HG03378 (cell line): ENCODE measurements at regions not wholly inside any gene's neighbourhood (a gene's known extent, or its start where the extent isn't known, plus 50 kb on each side); places are given as distances from the start of the nearest gene placed in this dataset.
A peak's percentile ranks its signal among the peaks of the same experiment; 100 is the strongest.

Experiments
- ATAC-seq: cut with Tn5 transposase; IDR thresholded peaks from one replicate; pipeline ENCODE4 v1.9.1; 2021; ENCODE audit warnings: mild to moderate bottlenecking, moderate library complexity; ENCODE audit not compliant: unreplicated experiment

DNA sequence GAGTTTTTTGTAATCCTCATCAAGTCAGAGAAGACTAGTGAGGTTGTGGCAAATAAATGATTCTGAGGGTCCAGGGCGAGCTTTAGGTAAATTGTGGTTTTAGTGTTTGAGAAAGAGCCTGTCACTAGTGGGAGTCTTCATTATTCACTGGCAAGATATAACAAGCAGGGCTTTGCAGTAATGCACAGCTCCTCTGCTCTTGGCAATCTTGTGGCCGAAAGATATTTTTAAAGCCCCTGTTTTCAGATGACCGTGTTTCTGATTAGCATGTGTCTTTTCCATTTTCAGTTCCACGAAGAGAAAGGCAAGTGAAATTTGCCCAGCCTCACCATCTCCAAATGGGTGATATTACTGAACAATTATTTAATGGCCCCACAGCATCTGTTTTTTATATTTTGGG lies 154.0 kb upstream of the BCL6 start:
- ATAC-seq = no peak

DNA sequence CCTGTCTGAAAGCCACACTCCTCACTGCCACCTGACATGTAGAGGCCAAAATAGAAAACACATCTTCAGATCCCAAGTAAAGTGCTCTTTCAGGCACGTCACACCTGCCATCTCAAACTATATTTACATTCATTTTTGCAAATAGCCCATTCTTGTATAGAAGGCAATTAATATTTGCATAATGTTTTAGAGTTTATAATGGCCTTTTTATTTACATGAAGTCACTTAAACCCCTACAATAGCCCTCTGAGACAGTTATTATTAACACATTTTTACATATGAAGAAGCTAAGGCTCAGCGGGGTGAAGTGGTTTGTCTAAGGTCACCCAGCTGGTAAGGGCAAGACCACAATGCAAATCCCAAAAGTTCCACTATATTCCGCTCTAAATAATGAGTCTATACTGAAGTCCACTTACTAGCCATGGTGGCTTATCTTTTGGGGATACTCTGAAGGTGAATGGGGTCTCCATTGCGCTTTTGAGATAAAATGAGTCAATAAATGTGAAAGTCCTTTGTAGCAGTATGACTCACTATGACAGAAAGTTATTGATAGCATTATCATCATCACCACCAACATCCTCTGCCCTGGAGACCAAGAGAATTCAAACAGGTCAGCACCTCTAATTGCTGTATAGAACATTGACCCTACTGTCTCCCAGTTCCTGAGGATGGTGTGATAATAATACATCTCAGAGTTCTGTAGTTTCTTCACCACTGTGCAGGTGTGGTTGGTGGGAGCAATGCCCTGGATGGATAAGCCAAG lies 155.9 kb upstream of the BCL6 start:
- ATAC-seq = no peak

- peak; percentile 55 for ATAC-seq
Measured at GRCh38 chr3:187902041-187902471, 156.8 kb upstream of the BCL6 start.

DNA sequence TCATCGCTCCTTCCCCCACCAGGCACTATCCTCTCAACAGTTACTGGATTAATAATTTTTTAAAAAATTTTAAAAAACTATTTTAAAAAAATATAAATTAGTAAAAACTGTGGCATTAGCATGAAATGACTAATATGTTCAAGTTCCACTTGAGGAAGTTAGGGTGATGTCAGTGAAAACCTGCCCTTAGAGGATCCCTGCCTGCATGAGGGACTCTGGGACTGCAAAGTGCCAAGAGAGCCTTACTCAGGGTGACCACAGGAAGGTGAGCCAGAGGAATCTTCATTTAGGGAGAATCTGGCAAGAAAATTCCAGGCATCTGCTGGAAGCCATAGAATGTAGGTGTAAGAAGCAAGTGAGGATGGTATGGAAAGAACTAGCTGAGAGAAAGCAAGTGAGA lies 157.7 kb upstream of the BCL6 start:
- ATAC-seq = no peak

- ATAC-seq = no peak
Measured at GRCh38 chr3:187903697-187904096, 158.4 kb upstream of the BCL6 start.

DNA sequence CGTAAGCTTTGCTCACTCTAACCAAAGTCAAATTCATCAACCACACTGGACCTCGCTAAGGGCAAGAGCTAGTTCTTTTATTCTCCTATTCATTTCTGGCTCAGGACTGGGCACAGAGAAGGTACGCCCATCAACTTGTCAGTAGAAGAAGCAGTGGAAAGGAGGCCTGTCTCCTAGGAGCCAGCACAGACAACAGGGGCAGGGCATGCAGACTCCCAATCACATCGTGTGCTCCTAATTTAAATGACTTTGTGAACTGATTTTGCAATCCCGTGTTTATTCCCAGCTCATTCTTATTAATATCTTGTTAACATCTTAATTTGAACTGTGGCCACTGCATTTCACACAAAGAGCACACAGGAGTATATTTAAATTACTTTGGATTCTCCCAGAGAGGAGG lies 161.1 kb upstream of the BCL6 start:
- ATAC-seq = no peak

DNA sequence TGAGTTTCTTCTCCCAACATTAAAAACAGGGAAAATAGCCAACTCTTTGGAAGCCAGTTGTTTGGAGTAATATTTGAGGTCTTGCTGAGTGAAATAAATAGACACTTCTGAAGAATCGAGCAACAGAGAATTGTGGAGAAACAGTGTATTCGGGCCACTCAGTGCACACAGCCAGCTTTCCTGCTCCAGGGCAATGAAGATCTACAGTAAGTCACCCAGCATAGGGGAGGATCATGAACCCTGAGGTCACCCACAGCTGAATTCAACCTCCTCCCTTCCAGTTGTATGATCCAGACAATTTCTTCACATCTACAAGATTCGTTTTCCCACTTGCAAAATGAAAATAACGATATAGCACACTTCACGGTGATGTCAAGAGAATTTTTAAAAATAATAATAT lies 161.7 kb upstream of the BCL6 start:
- no peak for ATAC-seq

GRCh38 chr3:187909866-187910265 lies 164.6 kb upstream of the BCL6 start:
- no peak for ATAC-seq

GRCh38 chr3:187912007-187912406 lies 166.7 kb upstream of the BCL6 start:
- ATAC-seq = no peak

GRCh38 chr3:187913617-187914033 lies 168.4 kb upstream of the BCL6 start:
- no peak for ATAC-seq

DNA sequence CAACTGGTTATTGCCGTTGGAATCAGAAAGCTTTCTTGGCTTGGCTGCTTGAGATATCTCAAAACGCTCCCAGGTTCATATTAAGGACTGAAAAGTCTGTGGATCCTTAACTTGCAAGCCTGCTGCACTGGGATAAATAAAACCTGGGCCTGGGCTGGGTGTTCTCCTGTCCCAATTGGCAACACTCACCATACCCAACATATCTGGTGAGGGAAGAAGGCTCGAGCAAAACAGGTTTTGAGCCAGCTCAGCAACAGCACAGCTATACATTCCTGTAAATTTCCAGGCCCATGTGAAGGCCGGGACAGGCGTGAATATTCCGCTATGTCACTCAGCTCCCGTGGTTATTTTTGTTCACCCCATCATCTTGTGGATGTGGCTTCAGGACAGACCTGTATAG lies 169.0 kb upstream of the BCL6 start:
- no peak for ATAC-seq

DNA sequence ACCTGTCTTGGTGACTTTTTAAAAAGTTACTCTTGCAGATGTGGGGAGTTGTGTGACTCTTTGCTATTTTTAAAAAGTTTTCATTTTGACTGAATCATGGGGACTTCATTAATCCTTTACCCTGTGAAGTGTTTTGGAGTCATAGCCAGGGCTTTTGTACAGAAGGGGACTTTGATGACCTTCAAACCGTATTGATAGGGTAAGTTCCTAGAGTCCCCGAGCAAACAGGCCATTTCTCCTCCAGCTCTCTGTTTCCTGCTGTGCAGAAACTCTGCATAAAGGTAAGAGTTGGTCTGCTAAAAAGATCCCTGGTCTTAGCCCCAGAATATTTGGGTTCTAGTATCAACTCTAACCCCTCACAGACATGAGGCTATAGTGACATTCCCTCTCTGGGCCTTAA lies 170.8 kb upstream of the BCL6 start:
- ATAC-seq = no peak

- no peak for ATAC-seq
Measured at GRCh38 chr3:187918081-187918644, 172.9 kb upstream of the BCL6 start.

- ATAC-seq = peak; percentile 94
Measured at GRCh38 chr3:187919048-187919447, 173.8 kb upstream of the BCL6 start.

GRCh38 chr3:187919544-187919943 lies 174.3 kb upstream of the BCL6 start:
- ATAC-seq = peak; percentile 31

GRCh38 chr3:187920030-187920429 lies 174.8 kb upstream of the BCL6 start:
- ATAC-seq = no peak

DNA sequence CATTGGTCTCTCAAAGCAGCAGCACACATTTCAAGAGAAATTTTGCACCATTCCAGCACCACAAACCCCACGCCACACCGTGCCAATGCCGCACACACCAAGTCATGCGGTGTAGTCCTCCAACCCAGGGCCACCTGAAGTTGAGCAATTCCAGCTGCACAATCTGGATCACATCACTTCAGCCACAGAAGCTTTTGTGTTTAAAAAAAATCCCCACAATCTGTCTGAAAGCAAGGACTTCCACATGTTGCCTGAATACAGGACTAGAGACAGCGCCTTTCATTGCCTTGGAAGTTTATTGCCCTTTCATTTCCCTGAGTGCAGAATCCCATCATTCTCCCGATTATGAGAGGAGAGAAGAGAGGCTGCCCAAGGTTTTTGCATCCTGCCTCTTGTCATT lies 175.6 kb upstream of the BCL6 start:
- no peak for ATAC-seq

GRCh38 chr3:187921391-187922074 lies 176.3 kb upstream of the BCL6 start:
- ATAC-seq = no peak

- ATAC-seq = no peak
Measured at GRCh38 chr3:187922704-187923416, 177.6 kb upstream of the BCL6 start.

DNA sequence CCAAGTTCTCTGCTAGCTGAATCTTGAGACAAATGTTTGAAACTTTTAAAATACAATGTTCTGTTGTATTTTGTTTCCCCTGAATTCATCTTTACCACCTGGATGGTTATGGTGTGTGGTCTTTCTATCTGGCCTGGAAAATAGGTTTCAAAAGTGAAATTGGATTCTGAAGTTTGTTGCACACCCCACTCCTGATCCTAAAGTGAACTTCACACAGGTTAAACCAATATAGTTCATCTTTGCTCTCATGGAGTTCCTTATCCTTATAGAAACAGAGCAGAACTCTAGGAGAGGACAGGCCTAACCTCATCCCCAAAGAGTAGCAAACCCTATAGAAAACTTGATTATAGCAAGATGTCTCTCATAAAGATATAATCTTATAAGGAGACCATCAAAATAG lies 179.4 kb upstream of the BCL6 start:
- no peak for ATAC-seq

DNA sequence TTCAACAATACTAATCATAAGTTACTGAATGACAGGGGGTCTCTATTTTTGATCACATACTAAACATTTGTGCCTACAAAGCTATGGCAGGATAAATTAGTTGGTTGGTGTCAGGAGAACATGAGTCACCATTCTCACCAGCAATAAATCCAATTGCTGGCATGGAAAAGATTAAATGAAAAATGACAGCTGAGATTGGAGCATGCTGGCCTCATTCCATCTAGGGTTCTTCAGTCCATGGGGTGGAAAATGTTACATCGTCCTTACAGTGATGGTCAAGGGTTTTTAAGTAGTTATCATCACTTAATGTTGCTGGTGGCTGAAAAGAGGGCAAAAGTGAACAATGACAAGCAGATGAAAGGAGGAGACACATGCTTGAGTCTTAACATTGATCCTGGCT lies 180.1 kb upstream of the BCL6 start:
- ATAC-seq = no peak

DNA sequence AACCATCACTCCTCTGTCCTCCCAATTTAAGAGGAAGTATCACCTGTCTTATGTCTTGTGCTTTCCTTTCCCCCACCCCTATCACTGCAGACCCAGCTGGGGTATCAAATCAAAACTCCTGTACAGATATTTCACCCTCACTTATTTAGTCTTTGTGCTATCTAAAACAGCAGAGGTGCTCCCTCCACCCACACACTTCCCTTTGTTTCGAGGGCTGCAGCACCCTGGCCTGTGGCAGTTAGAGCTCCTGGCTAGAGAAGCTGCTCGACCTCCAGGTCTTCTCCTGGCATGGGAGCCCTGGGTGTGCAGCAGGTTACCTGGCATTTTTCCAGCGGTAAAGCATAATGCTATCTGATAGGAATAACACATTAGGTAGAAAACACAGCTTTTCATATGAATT lies 181.4 kb upstream of the BCL6 start:
- no peak for ATAC-seq
